OCI-LY7 (cell line): ENCODE measurements at regions not wholly inside any gene's neighbourhood (a gene's known extent, or its start where the extent isn't known, plus 50 kb on each side); places are given as distances from the start of the nearest gene placed in this dataset.
"Not testable (repeated sequence)": the region's sequence is repeated elsewhere in the genome, so short reads cannot be mapped to it uniquely, and the experiment has no call there.

Source experiments
- BruUV-seq: library from RNA; stranded (reverse); fragments of 400-500 nt; replicated peaks from 2 replicates; lab custom pipeline; 2021; lab: Mats Ljungman, UMichigan
- CTCF ChIA-PET: fragments of 300-600 bp; sonication (Branson Sonifier 250); formaldehyde crosslinking; loops from one replicate; lab custom pipeline; 2022; ENCODE audit warnings: antibody characterized with exemption; ENCODE audit not compliant: unreplicated experiment; lab: Charles Lee
- POLR2A ChIA-PET: fragments of 300-600 bp; sonication (Branson Sonifier 250); formaldehyde crosslinking; loops from one replicate; lab custom pipeline; 2022; ENCODE audit warnings: antibody characterized with exemption; lab: Charles Lee
- DNase-seq: peaks from one replicate; pipeline ENCODE4 v3.0.0-alpha.2; 2015; ENCODE audit warnings: low spot score
- H2AFZ ChIP-seq: fragments of 200-600 bp; sonication (generic), shearing (Covaris generic); 2 replicates; pipeline ENCODE4 v1.6.1; 2014; ENCODE audit warnings: mild to moderate bottlenecking, antibody characterized with exemption, low read length, moderate library complexity
- H3K27ac ChIP-seq: fragments of 200-600 bp; sonication (generic); 2 replicates; pipeline ENCODE4 v1.5.1; 2014; ENCODE audit warnings: mixed run types, low read depth, mild to moderate bottlenecking, moderate library complexity, low read length, inconsistent platforms; ENCODE audit not compliant: poor library complexity, severe bottlenecking
- H3K36me3 ChIP-seq: fragments of 200-600 bp; sonication (generic); 2 replicates; pipeline ENCODE4 v1.6.1; 2014; ENCODE audit warnings: mild to moderate bottlenecking, antibody characterized with exemption, low read length, moderate library complexity, mixed read lengths; ENCODE audit not compliant: insufficient read depth
- H3K4me1 ChIP-seq: fragments of 200-600 bp; sonication (generic); 2 replicates; pipeline ENCODE4 v1.5.1; 2014; ENCODE audit warnings: mild to moderate bottlenecking, low read length; ENCODE audit not compliant: insufficient read depth, poor library complexity, severe bottlenecking
- H3K4me2 ChIP-seq: fragments of 200-600 bp; sonication (generic); 2 replicates; pipeline ENCODE4 v1.6.1; 2014; ENCODE audit warnings: mild to moderate bottlenecking, low read length
- H3K4me3 ChIP-seq: fragments of 200-600 bp; sonication (generic); 2 replicates; pipeline ENCODE4 v1.5.1; 2014; ENCODE audit warnings: mild to moderate bottlenecking, low read depth, low read length; ENCODE audit not compliant: poor library complexity, severe bottlenecking
- H3K79me2 ChIP-seq: fragments of 200-600 bp; sonication (generic); 2 replicates; pipeline ENCODE4 v1.6.1; 2016; ENCODE audit warnings: low read depth, mild to moderate bottlenecking, low read length, moderate library complexity, mixed read lengths; ENCODE audit not compliant: insufficient read depth
- H3K9me2 ChIP-seq: fragments of 200-600 bp; sonication (generic); 2 replicates; pipeline ENCODE4 v1.6.1; 2016; ENCODE audit warnings: mild to moderate bottlenecking, low read length, mixed read lengths; ENCODE audit not compliant: insufficient read depth
- H3K9me3 ChIP-seq: fragments of 200-600 bp; sonication (generic); 2 replicates; pipeline ENCODE4 v1.6.1; 2014; ENCODE audit warnings: mild to moderate bottlenecking, mixed run types, low read length, mixed read lengths
- H4K20me1 ChIP-seq: fragments of 200-600 bp; sonication (generic); 2 replicates; pipeline ENCODE4 v1.6.1; 2014; ENCODE audit warnings: mild to moderate bottlenecking, antibody characterized with exemption, low read length, moderate library complexity, mixed read lengths; ENCODE audit not compliant: insufficient read depth
- CTCF ChIP-seq: fragments of 200-600 bp; sonication (generic); conservative IDR thresholded peaks from 2 replicates; pipeline ENCODE4 v1.5.1; 2014; ENCODE audit warnings: mild to moderate bottlenecking, antibody characterized with exemption, low read length, moderate library complexity, mixed read lengths
- EZH2phosphoT487 ChIP-seq: fragments of 200-600 bp; sonication (generic); IDR thresholded peaks from 2 replicates; pipeline ENCODE4 v1.6.1; 2018; ENCODE audit warnings: low read depth, borderline replicate concordance, mild to moderate bottlenecking, mixed run types, antibody characterized with exemption, low read length, moderate library complexity, mixed read lengths
- intact Hi-C: fragments of 100-400 bp; cut with micrococcal nuclease; formaldehyde crosslinking; loops from one replicate; pipeline ENCODE4 v1.10.0; 2022; ENCODE audit not compliant: unreplicated experiment

DNA sequence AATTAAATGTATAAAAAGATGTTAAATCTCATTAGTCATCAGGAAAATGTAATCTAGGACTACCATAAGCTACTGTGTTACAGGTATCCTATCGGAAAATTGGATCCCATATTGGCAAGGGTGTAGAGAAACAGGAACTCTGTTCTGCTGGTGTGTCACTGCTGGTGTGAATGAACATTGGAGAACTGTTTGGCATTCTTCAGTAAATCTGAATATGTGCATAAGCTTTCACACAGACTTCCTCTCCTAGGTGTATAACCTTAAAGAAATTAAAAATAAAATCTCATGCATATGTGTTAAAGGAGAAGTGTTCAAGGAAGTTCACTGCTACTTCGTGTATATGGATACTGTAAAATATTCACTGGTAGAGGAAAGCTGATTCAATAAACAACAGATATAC, 484.6 kb upstream of the TLE4 start:
- Histone ChIP-seq H3K36me3 (no peaks in the 10 kb centered on the region), H3K27ac (no peak overlapping the region), H3K4me1 (no peaks in the 10 kb centered on the region), H4K20me1 (no peaks in the 10 kb centered on the region), H3K79me2 (no peaks in the 10 kb centered on the region), H3K4me2 (no peak overlapping the region), H3K4me3 (no peak overlapping the region), H3K9me3 (no peaks in the 10 kb centered on the region), H2AFZ (no peak overlapping the region), H3K9me2 (no peaks in the 10 kb centered on the region)
- intact Hi-C loops = no loop called here
- ChIA-PET POLR2A (interaction anchor here (1.8 kb wide), 1 partner anchor 9 kb away, joined by 3 read pairs; no protein-coding TSS in a partner anchor), CTCF (no interaction called here)
- TF ChIP-seq CTCF = no peak
- BruUV-seq = no TSS peak
- no peak for DNase-seq

DNA sequence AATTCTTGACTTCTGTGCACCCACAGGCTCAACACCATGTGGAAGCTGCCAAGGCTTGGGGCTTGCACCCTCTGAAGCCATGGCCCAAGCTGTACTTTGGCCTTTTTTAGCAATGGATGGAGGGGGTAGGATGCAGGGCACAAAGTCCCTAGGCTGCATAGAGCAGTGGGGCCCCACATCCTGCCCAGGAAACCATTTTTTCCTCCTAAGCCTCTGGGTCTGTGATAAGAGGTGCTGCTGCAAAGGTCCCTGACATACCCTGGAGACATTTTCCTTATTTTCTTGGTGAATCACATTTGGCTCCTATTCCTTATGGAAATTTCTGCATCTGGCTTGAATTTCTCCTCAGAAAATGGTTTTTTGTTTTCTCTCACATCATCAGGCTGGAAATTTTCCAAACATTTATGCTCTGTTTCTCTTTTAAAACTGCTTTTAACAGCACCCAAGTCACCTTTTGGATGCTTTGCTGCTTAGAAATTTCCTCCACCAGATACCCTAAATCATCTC, 482.7 kb upstream of the TLE4 start:
- Histone ChIP-seq H3K4me3 (no peak overlapping the region), H3K79me2 (no peaks in the 10 kb centered on the region), H3K36me3 (no peaks in the 10 kb centered on the region), H2AFZ (no peak overlapping the region), H3K4me1 (no peaks in the 10 kb centered on the region), H3K27ac (no peak overlapping the region), H3K9me3 (no peaks in the 10 kb centered on the region), H4K20me1 (no peaks in the 10 kb centered on the region), H3K9me2 (no peaks in the 10 kb centered on the region), H3K4me2 (no peak overlapping the region)
- no TSS peak for BruUV-seq
- DNase-seq = no peak
- TF ChIP-seq EZH2phosphoT487 (no peak), CTCF (no peak)
- ChIA-PET CTCF (no interaction called here), POLR2A (no interaction called here)
- intact Hi-C loops = no loop called here

DNA sequence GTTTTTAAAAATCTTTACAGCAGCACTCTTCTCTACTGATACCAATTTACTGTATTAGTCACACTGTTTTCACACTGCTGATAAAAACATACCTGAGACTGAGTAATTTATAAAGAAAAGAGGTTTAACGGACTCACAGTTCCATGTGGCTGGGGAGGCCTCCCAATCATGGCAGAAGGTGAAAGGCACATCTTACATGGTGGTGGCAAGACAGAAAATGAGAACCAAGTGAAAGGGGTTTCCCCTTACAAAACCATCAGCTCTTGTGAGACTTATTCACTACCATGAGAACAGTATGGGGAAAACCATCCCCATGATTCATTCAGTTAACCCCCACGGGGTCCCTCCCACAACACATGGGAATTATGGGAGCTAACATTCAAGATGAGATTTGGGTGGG, 481.9 kb upstream of the TLE4 start:
- H3K36me3 ChIP-seq, BruUV-seq, CTCF ChIA-PET, H3K9me2 ChIP-seq, H3K4me2 ChIP-seq, H2AFZ ChIP-seq, DNase-seq, H3K27ac ChIP-seq, H3K4me3 ChIP-seq, H3K4me1 ChIP-seq, POLR2A ChIA-PET, intact Hi-C loops, H3K79me2 ChIP-seq, H4K20me1 ChIP-seq, H3K9me3 ChIP-seq: not testable (repeated sequence)

DNA sequence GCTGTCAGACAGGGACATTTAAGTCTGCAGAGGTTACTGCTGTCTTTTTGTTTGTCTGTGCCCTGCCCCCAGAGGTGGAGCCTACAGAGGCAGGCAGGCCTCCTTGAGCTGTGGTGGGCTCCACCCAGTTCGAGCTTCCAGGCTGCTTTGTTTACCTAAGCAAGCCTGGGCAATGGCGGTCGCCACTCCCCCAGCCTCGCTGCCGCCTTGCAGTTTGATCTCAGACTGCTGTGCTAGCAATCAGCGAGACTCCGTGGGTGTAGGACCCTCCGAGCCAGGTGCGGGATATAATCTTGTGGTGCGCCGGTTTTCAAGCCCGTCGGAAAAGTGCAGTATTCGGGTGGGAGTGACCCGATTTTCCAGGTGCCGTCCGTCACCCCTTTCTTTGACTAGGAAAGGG, 468.5 kb upstream of the TLE4 start:
- BruUV-seq, POLR2A ChIA-PET, H3K36me3 ChIP-seq, CTCF ChIA-PET, H3K4me1 ChIP-seq, intact Hi-C loops, H2AFZ ChIP-seq, H3K27ac ChIP-seq, H3K9me3 ChIP-seq, H3K9me2 ChIP-seq, H3K4me2 ChIP-seq, DNase-seq, H3K4me3 ChIP-seq, H4K20me1 ChIP-seq, H3K79me2 ChIP-seq: not testable (repeated sequence)
